ENCODE measurements at regions not wholly inside any gene's neighbourhood (a gene's known extent, or its start where the extent isn't known, plus 50 kb on each side); places are given as distances from the start of the nearest gene placed in this dataset.

GRCh38 chr9:93820667-93821306 is 134.4 kb downstream of the BARX1 start:
- Mint-ChIP-seq H3K9me3 (no peaks in the 10 kb centered on the region), H3K4me1 (no peaks in the 10 kb centered on the region), H3K27me3 (peaks cover 23% of the 10 kb centered on the region), H3K4me3 (no peak overlapping the region), H3K36me3 (ENCODE audit: low read depth) (no peaks in the 10 kb centered on the region), H3K27ac (no peak overlapping the region)
- intact Hi-C loops (cut with micrococcal nuclease): loop anchor here (10.0 kb wide), 1 partner anchor 394 kb away; no protein-coding TSS in a partner anchor
- no peak for TF ChIP-seq CTCF (IDR thresholded peaks at IDR 0.05)
- DNase-seq (no peak), ATAC-seq (ENCODE audit: low read depth) (no peak)
- CTCF ChIA-PET: no interaction called here
- POLR2A ChIA-PET: no interaction called here

- ChIA-PET CTCF (no interaction called here), POLR2A (no interaction called here)
- Mint-ChIP-seq H3K27me3 (peaks cover 22% of the 10 kb centered on the region), H3K27ac (no peak overlapping the region), H3K4me3 (no peak overlapping the region), H3K4me1 (no peaks in the 10 kb centered on the region), H3K9me3 (no peaks in the 10 kb centered on the region), H3K36me3 (ENCODE audit: low read depth) (no peaks in the 10 kb centered on the region)
- TF ChIP-seq CTCF (IDR thresholded peaks at IDR 0.05): no peak
- ATAC-seq (ENCODE audit: low read depth): no peak
- DNase-seq: no peak
- intact Hi-C loops (cut with micrococcal nuclease): loop anchor here (10.0 kb wide), 1 partner anchor 395 kb away; no protein-coding TSS in a partner anchor
Measured at GRCh38 chr9:93819905-93820304, 135.2 kb downstream of the BARX1 start.

GRCh38 chr9:93818827-93819472 is 136.2 kb downstream of the BARX1 start:
- Mint-ChIP-seq H3K27me3 (peaks cover 20% of the 10 kb centered on the region), H3K4me1 (no peaks in the 10 kb centered on the region)

GRCh38 chr9:93818237-93818636 is 136.9 kb downstream of the BARX1 start:
- Mint-ChIP-seq H3K36me3 (ENCODE audit: low read depth) (no peaks in the 10 kb centered on the region), H3K9me3 (no peaks in the 10 kb centered on the region), H3K27me3 (peaks cover 20% of the 10 kb centered on the region), H3K27ac (no peak overlapping the region), H3K4me1 (no peaks in the 10 kb centered on the region), H3K4me3 (no peak overlapping the region)
- DNase-seq (no peak), ATAC-seq (ENCODE audit: low read depth) (no peak)
- no peak for TF ChIP-seq CTCF (IDR thresholded peaks at IDR 0.05)
- intact Hi-C loops (cut with micrococcal nuclease): no loop called here
- CTCF ChIA-PET: no interaction called here
- POLR2A ChIA-PET: no interaction called here

More at GRCh38 chr9:93818827-93819472, 136.2 kb downstream of the BARX1 start:
- DNase-seq (peak; percentile 9), ATAC-seq (ENCODE audit: low read depth) (no peak)
- POLR2A ChIA-PET: no interaction called here
- Mint-ChIP-seq H3K9me3 (no peaks in the 10 kb centered on the region), H3K4me3 (no peak overlapping the region), H3K27ac (no peak overlapping the region), H3K36me3 (ENCODE audit: low read depth) (no peaks in the 10 kb centered on the region)
- intact Hi-C loops (cut with micrococcal nuclease): no loop called here
- CTCF ChIA-PET: no interaction called here
- no peak for TF ChIP-seq CTCF (IDR thresholded peaks at IDR 0.05)

- H3K27ac Mint-ChIP-seq: no peak overlapping the region
- intact Hi-C loops (cut with micrococcal nuclease): no loop called here
- ATAC-seq (ENCODE audit: low read depth) (no peak), DNase-seq (no peak)
- ChIA-PET POLR2A (no interaction called here), CTCF (interaction anchor here (0.8 kb wide), 1 partner anchor 11 kb away, joined by 3 read pairs; no protein-coding TSS in a partner anchor)
- no peaks in the 10 kb centered on the region for H3K4me1 Mint-ChIP-seq
- no peaks in the 10 kb centered on the region for H3K9me3 Mint-ChIP-seq
- H3K27me3 Mint-ChIP-seq: peaks cover 13% of the 10 kb centered on the region
- TF ChIP-seq CTCF (IDR thresholded peaks at IDR 0.05): no peak
- H3K4me3 Mint-ChIP-seq: no peak overlapping the region
- no peaks in the 10 kb centered on the region for H3K36me3 Mint-ChIP-seq (ENCODE audit: low read depth)
Measured at GRCh38 chr9:93815677-93816076, 139.5 kb downstream of the BARX1 start.
